HepG2 (cell line): ENCODE measurements at regions not wholly inside any gene's neighbourhood (a gene's known extent, or its start where the extent isn't known, plus 50 kb on each side); places are given as distances from the start of the nearest gene placed in this dataset.

ENCODE experiments used
- ATAC-seq: fragments of 200-7000 bp; cut with Tn5 transposase; 3 replicates; pipeline ENCODE4 v1.9.1; 2020; ENCODE audit warnings: mild to moderate bottlenecking, moderate library complexity
- BruUV-seq: library from RNA; stranded (reverse); fragments of 400-500 nt; replicated peaks from 2 replicates; lab custom pipeline; 2021; lab: Mats Ljungman, UMichigan
- CTCF ChIA-PET: fragments of 300-600 bp; formaldehyde crosslinking; extraction: SDS; loops from one replicate; lab custom pipeline; 2021; ENCODE audit warnings: low total read pairs, inconsistent platforms, low intra/inter-chr PET ratio; lab: Yijun Ruan, JAX
- POLR2A ChIA-PET: fragments of 350-600 bp; sonication (Branson Sonifier 250); formaldehyde crosslinking; loops from one replicate; lab custom pipeline; 2020; ENCODE audit warnings: antibody characterized with exemption, inconsistent platforms; lab: Yijun Ruan, JAX
- DNase-seq: peaks from one replicate; pipeline ENCODE4 v3.0.0-alpha.2; 2015; ENCODE audit warnings: low spot score
- FAIRE-seq: peaks from 3 replicates; lab custom pipeline; 2011; peaks lifted over from hg19 to GRCh38; lab: Jason Lieb, UNC
- H2AFZ ChIP-seq: one replicate; pipeline ENCODE4 v1.6.1; 2011; ENCODE audit warnings: low read length, inconsistent platforms
- H3K27ac ChIP-seq: fragments of 300-600 bp; 3 replicates; pipeline ENCODE4 v1.8.0; 2011; ENCODE audit warnings: mixed run types, mild to moderate bottlenecking, mixed read lengths, low read length, inconsistent platforms; ENCODE audit not compliant: insufficient read depth; ENCODE audit errors: extremely low read length
- H3K27me3 ChIP-seq, 2 experiments: fragments of 200-600 bp in 1 of 2; 2 replicates in 1 of 2; 3 replicates in 1 of 2; pipeline versions ENCODE4 v1.6.0 to v1.8.0; 2011; ENCODE audit warnings: low read length in 2 of 2, mild to moderate bottlenecking in 2 of 2, moderate library complexity in 2 of 2, inconsistent platforms in 1 of 2; ENCODE audit not compliant: insufficient read depth in 2 of 2, control insufficient read depth in 1 of 2
- H3K36me3 ChIP-seq, 2 experiments: fragments of 200-600 bp in 1 of 2; replicated peaks in 1 of 2; 2 replicates in 1 of 2; 3 replicates in 1 of 2; pipeline versions ENCODE4 v1.5.1 to v1.8.0; 2011; ENCODE audit warnings: low read length in 2 of 2, inconsistent platforms in 1 of 2; ENCODE audit not compliant: insufficient read depth in 2 of 2, control insufficient read depth in 1 of 2
- H3K4me1 ChIP-seq: 2 replicates; pipeline ENCODE4 v1.5.1; 2012; ENCODE audit warnings: low read length, inconsistent platforms; ENCODE audit not compliant: insufficient read depth
- H3K4me2 ChIP-seq: 2 replicates; pipeline ENCODE4 v1.6.0; 2011; ENCODE audit warnings: low read depth, low read length, inconsistent platforms
- H3K4me3 ChIP-seq, 3 experiments: fragments of 200-600 bp in 1 of 3; sonication (generic), shearing (Covaris generic) in 1 of 3; replicated peaks in 1 of 3; 2 replicates each; pipeline ENCODE4 v1.5.1; 2011 to 2016; ENCODE audit warnings: low read length in 3 of 3, inconsistent platforms in 2 of 3, low read depth in 2 of 3, mild to moderate bottlenecking in 2 of 3, control low read depth in 1 of 3, mixed read lengths in 1 of 3; ENCODE audit not compliant: insufficient read depth in 1 of 3
- H3K79me2 ChIP-seq: one replicate; pipeline ENCODE4 v1.6.1; 2011; ENCODE audit warnings: low read length, inconsistent platforms; ENCODE audit not compliant: insufficient read depth
- H3K9ac ChIP-seq: 2 replicates; pipeline ENCODE4 v1.6.0; 2011; ENCODE audit warnings: mild to moderate bottlenecking, low read depth, low read length, inconsistent platforms; ENCODE audit not compliant: insufficient read depth
- H3K9me3 ChIP-seq: 2 replicates; pipeline ENCODE4 v1.5.1; 2012; ENCODE audit warnings: mild to moderate bottlenecking, low read length
- H4K20me1 ChIP-seq: 2 replicates; pipeline ENCODE4 v1.6.0; 2011; ENCODE audit warnings: inconsistent platforms, mild to moderate bottlenecking, low read length, moderate library complexity; ENCODE audit not compliant: insufficient read depth
- ATF4 ChIP-seq, 2 experiments: fragments of 450-650 bp in 1 of 2; sonication (generic) in 1 of 2; formaldehyde crosslinking; IDR thresholded peaks; 2 replicates each; pipeline versions ENCODE4 v1.5.0 to v1.8.0; 2020 to 2022; ENCODE audit warnings: mild to moderate bottlenecking in 1 of 2, missing genetic modification reagents in 1 of 2
- CAMTA2 ChIP-seq: sonication (generic); formaldehyde crosslinking; IDR thresholded peaks from 2 replicates; pipeline ENCODE4 v1.4.0; 2020; ENCODE audit warnings: mild to moderate bottlenecking, missing genetic modification reagents, borderline replicate concordance
- CBX1 ChIP-seq: IDR thresholded peaks from one replicate; pipeline ENCODE4 v1.6.1; 2016; ENCODE audit warnings: antibody characterized with exemption, low read depth
- GLMP ChIP-seq: sonication (generic); formaldehyde crosslinking; IDR thresholded peaks from 2 replicates; pipeline ENCODE4 v1.9.0; 2021; ENCODE audit warnings: missing genetic modification reagents, mild to moderate bottlenecking, borderline replicate concordance
- HNRNPUL1 ChIP-seq: fragments of 200-400 bp; formaldehyde crosslinking; IDR thresholded peaks from 2 replicates; pipeline ENCODE4 v1.6.1; 2017; ENCODE audit warnings: low read depth, mild to moderate bottlenecking, low read length, moderate library complexity
- HOMEZ ChIP-seq: IDR thresholded peaks from 2 replicates; pipeline ENCODE4 v1.6.1; 2016; ENCODE audit warnings: low read depth
- IRF2 ChIP-seq: IDR thresholded peaks from 2 replicates; pipeline ENCODE4 v1.6.1; 2018; ENCODE audit warnings: missing genetic modification reagents, missing compliant biosample characterization
- KDM4B ChIP-seq: sonication (generic); formaldehyde crosslinking; IDR thresholded peaks from 2 replicates; pipeline ENCODE4 v1.4.0; 2020; ENCODE audit warnings: missing genetic modification reagents
- NAIF1 ChIP-seq: sonication (generic); formaldehyde crosslinking; IDR thresholded peaks from 2 replicates; pipeline ENCODE4 v1.5.0; 2020; ENCODE audit warnings: mild to moderate bottlenecking, missing genetic modification reagents, borderline replicate concordance
- ZNF317 ChIP-seq: sonication (generic); formaldehyde crosslinking; IDR thresholded peaks from 2 replicates; pipeline ENCODE4 v1.5.0; 2020; ENCODE audit warnings: mild to moderate bottlenecking, missing genetic modification reagents
- ZNF577 ChIP-seq: sonication (generic); formaldehyde crosslinking; IDR thresholded peaks from 2 replicates; pipeline ENCODE4 v1.4.0; 2020; ENCODE audit warnings: mild to moderate bottlenecking, low read depth, missing genetic modification reagents, borderline replicate concordance
- WGBS: methylation state at CpG from one replicate; pipeline ENCODE4 v1.1.6; 2017; ENCODE audit warnings: low lambda C conversion rate; 5-methylcytosine and 5-hydroxymethylcytosine counted together
- in situ Hi-C: cut with HindIII; loops from 2 replicates; pipeline ENCODE4 v1.10.0; 2017; ENCODE audit warnings: low pct_unique_long_range_greater_than_20kb; ENCODE audit not compliant: extremely low pct_ligation_motif_present
- intact Hi-C: fragments of 100-400 bp; cut with micrococcal nuclease; formaldehyde crosslinking; loops from one replicate; pipeline ENCODE4 v1.10.0; 2022; ENCODE audit not compliant: unreplicated experiment
- TF ChIP-seq, protein P1 (sequence below): sonication (generic); formaldehyde crosslinking; IDR thresholded peaks from 2 replicates; pipeline ENCODE4 v1.5.0; 2020; ENCODE audit warnings: mild to moderate bottlenecking, missing genetic modification reagents
- TF ChIP-seq, protein P2 (sequence below): sonication (generic); formaldehyde crosslinking; conservative IDR thresholded peaks from 2 replicates; pipeline ENCODE4 v1.8.0; 2022; ENCODE audit warnings: mild to moderate bottlenecking, moderate library complexity, missing genetic modification reagents
- TF ChIP-seq, protein P3 (sequence below): sonication (generic); formaldehyde crosslinking; IDR thresholded peaks from 2 replicates; pipeline ENCODE4 v1.4.0; 2020; ENCODE audit warnings: missing genetic modification reagents

DNA sequence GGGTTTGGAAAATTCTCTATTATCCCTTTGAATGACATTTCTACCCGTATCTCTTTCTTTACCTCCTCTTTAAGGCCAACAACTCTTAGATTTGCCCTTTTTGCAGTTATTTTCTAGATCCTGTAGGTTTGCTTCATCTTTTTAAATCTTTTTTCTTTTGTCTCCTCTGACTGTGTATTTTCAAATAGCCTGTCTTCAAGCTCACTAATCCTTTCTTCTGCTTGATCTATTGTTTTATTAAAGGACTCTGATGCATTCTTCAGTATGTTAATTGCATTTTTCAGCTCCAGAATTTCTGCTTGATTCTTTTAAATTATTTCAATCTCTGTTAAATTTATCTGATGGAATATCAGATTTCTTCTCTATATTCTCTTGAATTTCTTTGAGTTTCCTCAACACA, 324.3 kb downstream of the PLA2G4A start:
- intact Hi-C loops: no loop called here
- no peak overlapping the region for H2AFZ ChIP-seq
- FAIRE-seq (no peak), ATAC-seq (no peak), DNase-seq (no peak)
- no peak overlapping the region for H3K4me3 ChIP-seq
- BruUV-seq: no TSS peak
- no peak overlapping the region for H3K27ac ChIP-seq
- no peak overlapping the region for H3K4me2 ChIP-seq
- H3K36me3 ChIP-seq: no peaks in the 10 kb centered on the region
- H3K79me2 ChIP-seq: no peaks in the 10 kb centered on the region
- H3K9me3 ChIP-seq: peaks cover 71% of the 10 kb centered on the region
- POLR2A ChIA-PET: no interaction called here
- WGBS: 0% methylated on average over 1 of the region's 1 CpG
- CTCF ChIA-PET: no interaction called here
- no peaks in the 10 kb centered on the region for H3K27me3 ChIP-seq
- H4K20me1 ChIP-seq: no peaks in the 10 kb centered on the region
- no peaks in the 10 kb centered on the region for H3K4me1 ChIP-seq
- TF ChIP-seq ZNF317: no peak
- TF ChIP-seq KDM4B (CRISPR knock-in tag): no peak
- no peak for TF ChIP-seq ATF4 (CRISPR knock-in tag; IDR thresholded peaks at IDR 0.05)
- TF ChIP-seq CAMTA2 (CRISPR knock-in tag): no peak
- no peak for TF ChIP-seq CBX1
- TF ChIP-seq GLMP (CRISPR knock-in tag): no peak
- TF ChIP-seq, protein P1, sequence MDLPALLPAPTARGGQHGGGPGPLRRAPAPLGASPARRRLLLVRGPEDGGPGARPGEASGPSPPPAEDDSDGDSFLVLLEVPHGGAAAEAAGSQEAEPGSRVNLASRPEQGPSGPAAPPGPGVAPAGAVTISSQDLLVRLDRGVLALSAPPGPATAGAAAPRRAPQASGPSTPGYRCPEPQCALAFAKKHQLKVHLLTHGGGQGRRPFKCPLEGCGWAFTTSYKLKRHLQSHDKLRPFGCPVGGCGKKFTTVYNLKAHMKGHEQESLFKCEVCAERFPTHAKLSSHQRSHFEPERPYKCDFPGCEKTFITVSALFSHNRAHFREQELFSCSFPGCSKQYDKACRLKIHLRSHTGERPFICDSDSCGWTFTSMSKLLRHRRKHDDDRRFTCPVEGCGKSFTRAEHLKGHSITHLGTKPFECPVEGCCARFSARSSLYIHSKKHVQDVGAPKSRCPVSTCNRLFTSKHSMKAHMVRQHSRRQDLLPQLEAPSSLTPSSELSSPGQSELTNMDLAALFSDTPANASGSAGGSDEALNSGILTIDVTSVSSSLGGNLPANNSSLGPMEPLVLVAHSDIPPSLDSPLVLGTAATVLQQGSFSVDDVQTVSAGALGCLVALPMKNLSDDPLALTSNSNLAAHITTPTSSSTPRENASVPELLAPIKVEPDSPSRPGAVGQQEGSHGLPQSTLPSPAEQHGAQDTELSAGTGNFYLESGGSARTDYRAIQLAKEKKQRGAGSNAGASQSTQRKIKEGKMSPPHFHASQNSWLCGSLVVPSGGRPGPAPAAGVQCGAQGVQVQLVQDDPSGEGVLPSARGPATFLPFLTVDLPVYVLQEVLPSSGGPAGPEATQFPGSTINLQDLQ: no peak
- TF ChIP-seq, protein P2, sequence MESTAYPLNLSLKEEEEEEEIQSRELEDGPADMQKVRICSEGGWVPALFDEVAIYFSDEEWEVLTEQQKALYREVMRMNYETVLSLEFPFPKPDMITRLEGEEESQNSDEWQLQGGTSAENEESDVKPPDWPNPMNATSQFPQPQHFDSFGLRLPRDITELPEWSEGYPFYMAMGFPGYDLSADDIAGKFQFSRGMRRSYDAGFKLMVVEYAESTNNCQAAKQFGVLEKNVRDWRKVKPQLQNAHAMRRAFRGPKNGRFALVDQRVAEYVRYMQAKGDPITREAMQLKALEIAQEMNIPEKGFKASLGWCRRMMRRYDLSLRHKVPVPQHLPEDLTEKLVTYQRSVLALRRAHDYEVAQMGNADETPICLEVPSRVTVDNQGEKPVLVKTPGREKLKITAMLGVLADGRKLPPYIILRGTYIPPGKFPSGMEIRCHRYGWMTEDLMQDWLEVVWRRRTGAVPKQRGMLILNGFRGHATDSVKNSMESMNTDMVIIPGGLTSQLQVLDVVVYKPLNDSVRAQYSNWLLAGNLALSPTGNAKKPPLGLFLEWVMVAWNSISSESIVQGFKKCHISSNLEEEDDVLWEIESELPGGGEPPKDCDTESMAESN: no peak
- TF ChIP-seq, protein P3, sequence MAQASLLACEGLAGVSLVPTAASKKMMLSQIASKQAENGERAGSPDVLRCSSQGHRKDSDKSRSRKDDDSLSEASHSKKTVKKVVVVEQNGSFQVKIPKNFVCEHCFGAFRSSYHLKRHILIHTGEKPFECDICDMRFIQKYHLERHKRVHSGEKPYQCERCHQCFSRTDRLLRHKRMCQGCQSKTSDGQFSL: no peak
- TF ChIP-seq ZNF577 (CRISPR knock-in tag): no peak
- no peak for TF ChIP-seq HOMEZ (CRISPR knock-in tag)
- TF ChIP-seq NAIF1: no peak
- TF ChIP-seq HNRNPUL1: no peak
- no peak for TF ChIP-seq IRF2
- TF ChIP-seq, all 625 proteins: peak for 0
- in situ Hi-C loops: no loop called here
- H3K9ac ChIP-seq: no peak overlapping the region
